Peyer's patch (tissue), 4 donors: ENCODE measurements at regions not wholly inside any gene's neighbourhood (a gene's known extent, or its start where the extent isn't known, plus 50 kb on each side); places are given as distances from the start of the nearest gene placed in this dataset.

Experiments
- POLR2A ChIP-seq, 2 donors: fragments of 450-650 bp; IDR thresholded peaks; one replicate each; pipeline ENCODE4 v1.5.1; 2017; ENCODE audit warnings: antibody characterized with exemption in 2 of 2, mild to moderate bottlenecking in 2 of 2, moderate library complexity in 2 of 2
- TF ChIP-seq, protein P1 (sequence below), 6 experiments: fragments of 450-650 bp in 4 of 6; fragments of 200-600 bp in 2 of 6; sonication (generic) in 1 of 6; IDR thresholded peaks; one replicate each; pipeline ENCODE4 v1.5.1; 2017 to 2019; ENCODE audit warnings: antibody characterized with exemption in 6 of 6, mild to moderate bottlenecking in 3 of 6, moderate library complexity in 1 of 6

DNA sequence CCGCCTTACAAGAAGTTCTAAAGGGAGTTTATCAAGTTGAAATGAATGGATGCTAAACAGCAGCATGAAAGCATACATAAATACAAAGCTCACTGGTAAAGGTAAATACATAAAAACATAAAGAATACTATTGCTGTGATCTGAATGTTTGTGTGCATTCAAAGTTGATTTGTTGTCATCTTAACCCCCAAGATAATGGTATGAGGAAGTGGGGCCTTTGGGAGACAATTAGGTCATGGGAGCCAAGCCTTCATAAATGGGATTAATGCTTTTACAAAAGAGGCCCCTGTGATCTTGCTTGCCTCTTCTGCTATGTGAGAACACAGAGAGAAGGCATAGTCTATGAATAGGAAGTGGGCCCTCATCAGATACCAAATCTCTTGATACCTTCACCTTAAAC is 209.0 kb upstream of the SAMSN1 start:
- TF ChIP-seq, protein P1, sequence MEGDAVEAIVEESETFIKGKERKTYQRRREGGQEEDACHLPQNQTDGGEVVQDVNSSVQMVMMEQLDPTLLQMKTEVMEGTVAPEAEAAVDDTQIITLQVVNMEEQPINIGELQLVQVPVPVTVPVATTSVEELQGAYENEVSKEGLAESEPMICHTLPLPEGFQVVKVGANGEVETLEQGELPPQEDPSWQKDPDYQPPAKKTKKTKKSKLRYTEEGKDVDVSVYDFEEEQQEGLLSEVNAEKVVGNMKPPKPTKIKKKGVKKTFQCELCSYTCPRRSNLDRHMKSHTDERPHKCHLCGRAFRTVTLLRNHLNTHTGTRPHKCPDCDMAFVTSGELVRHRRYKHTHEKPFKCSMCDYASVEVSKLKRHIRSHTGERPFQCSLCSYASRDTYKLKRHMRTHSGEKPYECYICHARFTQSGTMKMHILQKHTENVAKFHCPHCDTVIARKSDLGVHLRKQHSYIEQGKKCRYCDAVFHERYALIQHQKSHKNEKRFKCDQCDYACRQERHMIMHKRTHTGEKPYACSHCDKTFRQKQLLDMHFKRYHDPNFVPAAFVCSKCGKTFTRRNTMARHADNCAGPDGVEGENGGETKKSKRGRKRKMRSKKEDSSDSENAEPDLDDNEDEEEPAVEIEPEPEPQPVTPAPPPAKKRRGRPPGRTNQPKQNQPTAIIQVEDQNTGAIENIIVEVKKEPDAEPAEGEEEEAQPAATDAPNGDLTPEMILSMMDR (IDR thresholded peaks at IDR 0.05): no peak
- TF ChIP-seq POLR2A (IDR thresholded peaks at IDR 0.05): no peak
